Mucosa of descending colon (tissue), 3 donors: ENCODE measurements at regions not wholly inside any gene's neighbourhood (a gene's known extent, or its start where the extent isn't known, plus 50 kb on each side); places are given as distances from the start of the nearest gene placed in this dataset.
"Not testable (repeated sequence)": the region's sequence is repeated elsewhere in the genome, so short reads cannot be mapped to it uniquely, and the experiment has no call there.

ENCODE experiments used
- ATAC-seq: fragments of 200-7000 bp; cut with Tn5 transposase; one replicate; pipeline ENCODE4 v1.9.1; 2020; ENCODE audit warnings: mild to moderate bottlenecking, moderate library complexity
- DNase-seq, 3 donors: peaks; one replicate each; pipeline ENCODE4 v3.0.0-alpha.2; 2020
- H3K36me3 ChIP-seq: fragments of 200-600 bp; one replicate; pipeline ENCODE4 v1.8.0; 2021; ENCODE audit warnings: low read depth, mild to moderate bottlenecking
- H3K4me1 ChIP-seq: fragments of 200-600 bp; one replicate; pipeline ENCODE4 v1.8.0; 2021; ENCODE audit warnings: low read depth, mild to moderate bottlenecking
- H3K4me3 ChIP-seq: fragments of 200-600 bp; one replicate; pipeline ENCODE4 v1.8.0; 2021; ENCODE audit warnings: mild to moderate bottlenecking
- H3K9me3 ChIP-seq: fragments of 200-600 bp; one replicate; pipeline ENCODE4 v1.8.0; 2021; ENCODE audit warnings: mild to moderate bottlenecking
- intact Hi-C, 2 donors: fragments of 100-400 bp; cut with DNase I in 1 of 2; cut with micrococcal nuclease in 1 of 2; formaldehyde crosslinking; loops; one replicate each; pipeline versions ENCODE4 v1.11.0 to v1.11.1; 2022; cut with DNase I, micrococcal nuclease
- TF ChIP-seq, protein P1 (sequence below): fragments of 200-600 bp; IDR thresholded peaks from one replicate; pipeline ENCODE4 v1.8.0; 2022; ENCODE audit warnings: antibody characterized with exemption, mild to moderate bottlenecking
- donor health status: DM: no; HTN: no; CAD: no; lungs with moderate emphysema.
- donor health status: DM: no; HTN: no; CAD: no.
- donor health status: DM: no; HTN: yes; CAD: no.

DNA sequence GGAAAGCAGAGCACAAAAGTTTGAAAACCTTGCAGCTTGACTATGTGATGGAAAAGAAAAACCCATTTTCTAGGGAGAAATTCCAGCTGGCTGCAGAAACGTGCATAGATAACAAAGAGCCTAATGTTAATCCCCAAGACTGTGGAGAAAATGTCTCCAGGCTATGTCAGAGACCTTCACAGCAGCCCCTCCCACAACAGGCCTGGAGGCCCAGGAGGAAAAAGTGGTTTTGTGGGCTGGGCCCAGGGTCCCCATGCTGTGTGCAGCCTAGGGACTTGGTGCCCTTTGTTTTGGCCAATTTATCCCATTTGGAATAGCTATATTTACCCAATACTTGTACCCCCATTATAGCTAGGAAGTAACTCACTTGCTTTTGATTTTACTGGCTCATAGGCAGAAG is 484.1 kb upstream of the HTR1E start:
- Histone ChIP-seq H3K4me3 (no peak overlapping the region), H3K4me1 (no peaks in the 10 kb centered on the region), H3K9me3 (peaks cover 51% of the 10 kb centered on the region), H3K36me3 (no peaks in the 10 kb centered on the region)
- no peak for ATAC-seq
- no peak for DNase-seq
- TF ChIP-seq, protein P1, sequence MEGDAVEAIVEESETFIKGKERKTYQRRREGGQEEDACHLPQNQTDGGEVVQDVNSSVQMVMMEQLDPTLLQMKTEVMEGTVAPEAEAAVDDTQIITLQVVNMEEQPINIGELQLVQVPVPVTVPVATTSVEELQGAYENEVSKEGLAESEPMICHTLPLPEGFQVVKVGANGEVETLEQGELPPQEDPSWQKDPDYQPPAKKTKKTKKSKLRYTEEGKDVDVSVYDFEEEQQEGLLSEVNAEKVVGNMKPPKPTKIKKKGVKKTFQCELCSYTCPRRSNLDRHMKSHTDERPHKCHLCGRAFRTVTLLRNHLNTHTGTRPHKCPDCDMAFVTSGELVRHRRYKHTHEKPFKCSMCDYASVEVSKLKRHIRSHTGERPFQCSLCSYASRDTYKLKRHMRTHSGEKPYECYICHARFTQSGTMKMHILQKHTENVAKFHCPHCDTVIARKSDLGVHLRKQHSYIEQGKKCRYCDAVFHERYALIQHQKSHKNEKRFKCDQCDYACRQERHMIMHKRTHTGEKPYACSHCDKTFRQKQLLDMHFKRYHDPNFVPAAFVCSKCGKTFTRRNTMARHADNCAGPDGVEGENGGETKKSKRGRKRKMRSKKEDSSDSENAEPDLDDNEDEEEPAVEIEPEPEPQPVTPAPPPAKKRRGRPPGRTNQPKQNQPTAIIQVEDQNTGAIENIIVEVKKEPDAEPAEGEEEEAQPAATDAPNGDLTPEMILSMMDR = no peak
- intact Hi-C loops = no loop called here

DNA sequence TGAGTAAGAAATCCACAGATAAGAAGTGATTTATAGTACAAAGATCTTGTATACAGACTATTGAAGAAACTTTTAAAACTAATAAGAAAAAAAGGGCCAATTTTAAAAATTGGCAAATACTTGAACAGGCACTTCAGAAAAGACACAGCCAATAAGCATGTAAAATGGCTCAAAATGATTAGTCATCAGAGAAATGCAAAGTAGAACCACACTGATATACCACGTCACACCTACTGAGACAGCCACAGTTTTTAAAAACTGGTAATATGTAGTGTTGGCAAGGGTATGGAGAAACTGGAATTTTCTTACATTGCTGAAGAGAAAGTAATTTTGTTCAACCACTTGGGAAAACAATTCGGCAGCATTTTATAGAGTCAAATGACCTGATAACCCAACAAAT is 488.9 kb upstream of the HTR1E start:
- Histone ChIP-seq H3K4me3 (no peak overlapping the region), H3K9me3 (peaks cover 43% of the 10 kb centered on the region), H3K36me3 (no peaks in the 10 kb centered on the region), H3K4me1 (no peaks in the 10 kb centered on the region)
- DNase-seq (no peak), ATAC-seq (no peak)
- TF ChIP-seq, protein P1 = no peak
- intact Hi-C loops = no loop called here

DNA sequence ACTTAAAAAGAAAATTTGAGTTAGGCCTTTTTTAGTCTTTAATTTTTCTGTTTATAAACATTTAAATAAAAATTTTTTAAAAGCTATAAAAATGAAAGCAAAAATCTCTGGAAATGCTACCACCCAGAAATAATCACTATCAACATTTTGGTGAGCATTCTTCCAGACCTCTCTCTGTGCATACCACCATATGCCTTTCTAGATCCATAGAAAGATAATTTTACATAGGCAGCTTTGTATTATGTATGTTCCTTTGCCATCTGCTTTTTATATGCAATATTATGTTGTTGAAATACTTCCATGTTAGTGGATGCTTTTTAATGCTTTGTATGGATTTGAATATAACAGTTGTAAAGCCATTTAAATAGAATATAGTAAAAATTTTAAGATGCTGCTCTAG is 496.7 kb upstream of the HTR1E start:
- Histone ChIP-seq H3K4me3 (no peak overlapping the region), H3K4me1 (no peaks in the 10 kb centered on the region), H3K9me3 (peaks cover 47% of the 10 kb centered on the region), H3K36me3 (no peaks in the 10 kb centered on the region)
- intact Hi-C loops = no loop called here
- TF ChIP-seq, protein P1 = no peak
- no peak for DNase-seq
- ATAC-seq = no peak

DNA sequence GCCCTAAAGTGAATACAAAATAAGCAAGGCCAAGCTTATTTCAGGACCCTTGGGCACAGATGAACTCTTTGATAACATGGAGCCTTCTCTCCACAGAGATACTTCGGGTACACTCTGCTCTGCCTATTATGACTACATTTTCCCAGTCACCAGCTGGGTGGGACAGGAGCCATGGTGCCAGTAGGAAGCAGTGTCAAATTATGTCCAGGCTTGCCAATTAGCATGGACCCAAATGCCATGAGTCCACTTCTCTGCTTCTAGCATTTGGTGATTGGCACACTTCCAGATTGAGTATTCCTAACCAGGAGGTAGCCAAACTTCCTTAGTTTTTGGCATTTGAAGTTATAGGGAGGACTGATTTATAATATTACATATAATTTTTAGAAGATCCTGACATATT is 513.8 kb upstream of the HTR1E start:
- ATAC-seq (no peak), DNase-seq (no peak)
- TF ChIP-seq, protein P1 = no peak

DNA sequence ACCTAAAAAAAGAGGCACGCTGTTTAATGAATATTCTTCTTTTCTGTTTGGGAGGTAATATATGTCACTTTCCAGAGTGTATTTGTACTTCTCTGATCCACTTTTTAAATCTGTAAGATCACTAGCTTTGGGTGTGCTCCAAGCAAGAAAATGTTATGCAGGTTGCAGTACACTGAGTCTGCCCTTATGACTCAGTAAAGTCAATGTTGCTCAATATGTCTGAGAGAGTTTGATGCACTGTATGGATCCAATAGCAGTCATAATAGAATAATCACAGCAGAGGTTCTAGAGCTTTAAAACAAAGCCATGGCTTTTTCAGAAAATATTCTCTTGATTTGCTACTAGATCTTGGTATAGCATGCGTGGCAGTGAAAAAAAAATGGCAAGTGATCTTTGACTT is 525.3 kb upstream of the HTR1E start:
- intact Hi-C loops = no loop called here
- Histone ChIP-seq H3K4me3 (no peak overlapping the region), H3K9me3 (peaks cover 15% of the 10 kb centered on the region), H3K4me1 (no peaks in the 10 kb centered on the region), H3K36me3 (no peaks in the 10 kb centered on the region)
- DNase-seq = no peak
- ATAC-seq = no peak
- TF ChIP-seq, protein P1 = no peak

More for the DNA sequence above, 513.8 kb upstream of the HTR1E start:
- Histone ChIP-seq H3K36me3 (no peaks in the 10 kb centered on the region), H3K4me1 (no peaks in the 10 kb centered on the region), H3K4me3 (no peak overlapping the region), H3K9me3 (peaks cover 22% of the 10 kb centered on the region)
- intact Hi-C loops = no loop called here

DNA sequence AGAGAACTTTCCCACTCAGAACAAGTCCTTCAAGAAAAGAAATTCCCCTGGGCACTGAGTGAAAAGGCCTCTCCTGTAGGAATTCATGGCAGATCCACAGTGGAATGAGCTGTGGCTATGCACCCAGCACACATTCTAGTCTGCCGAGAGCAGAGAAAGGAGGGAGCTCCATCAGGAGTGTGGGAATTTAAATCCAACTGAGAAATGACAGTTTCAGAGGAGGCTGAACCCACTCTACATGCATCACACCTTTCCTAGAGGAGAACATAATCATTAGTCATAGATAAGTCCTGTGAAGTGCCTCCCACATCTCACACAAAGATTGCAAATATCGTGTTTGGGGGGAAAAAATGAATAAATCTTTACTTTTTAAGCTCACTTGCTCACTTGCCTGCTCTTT is 530.2 kb upstream of the HTR1E start:
- DNase-seq (no peak), ATAC-seq (no peak)
- intact Hi-C loops = no loop called here
- TF ChIP-seq, protein P1 = no peak
- Histone ChIP-seq H3K4me1 (no peaks in the 10 kb centered on the region), H3K36me3 (no peaks in the 10 kb centered on the region), H3K9me3 (peaks cover 26% of the 10 kb centered on the region), H3K4me3 (no peak overlapping the region)

DNA sequence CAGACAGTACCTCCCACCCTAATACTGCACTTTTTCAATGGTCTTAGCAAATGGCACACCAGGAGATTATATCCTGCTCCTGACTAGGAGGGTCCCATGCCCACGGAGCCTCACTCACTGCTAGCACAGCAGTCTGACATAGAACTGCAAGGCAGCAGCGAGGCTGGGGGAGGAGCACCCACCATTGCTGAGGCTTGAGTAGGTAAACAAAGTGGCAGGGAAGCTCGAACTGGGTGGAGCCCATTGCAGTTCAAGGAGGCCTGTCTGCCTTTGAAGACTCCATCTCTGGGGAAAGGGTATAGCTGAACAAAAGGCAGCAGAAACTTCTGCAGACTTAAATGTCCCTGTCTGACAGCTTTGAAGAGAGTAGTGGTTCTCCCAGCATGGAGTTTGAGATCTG is 544.5 kb upstream of the HTR1E start:
- intact Hi-C loops, DNase-seq, H3K4me1 ChIP-seq: not testable (repeated sequence)

More for the DNA sequence above, 544.5 kb upstream of the HTR1E start:
- H3K9me3 ChIP-seq = peaks cover 27% of the 10 kb centered on the region
- not testable (repeated sequence) for H3K4me3 ChIP-seq, ATAC-seq, H3K36me3 ChIP-seq
